ENCODE measurements at regions not wholly inside any gene's neighbourhood (a gene's known extent, or its start where the extent isn't known, plus 50 kb on each side); places are given as distances from the start of the nearest gene placed in this dataset.

DNA sequence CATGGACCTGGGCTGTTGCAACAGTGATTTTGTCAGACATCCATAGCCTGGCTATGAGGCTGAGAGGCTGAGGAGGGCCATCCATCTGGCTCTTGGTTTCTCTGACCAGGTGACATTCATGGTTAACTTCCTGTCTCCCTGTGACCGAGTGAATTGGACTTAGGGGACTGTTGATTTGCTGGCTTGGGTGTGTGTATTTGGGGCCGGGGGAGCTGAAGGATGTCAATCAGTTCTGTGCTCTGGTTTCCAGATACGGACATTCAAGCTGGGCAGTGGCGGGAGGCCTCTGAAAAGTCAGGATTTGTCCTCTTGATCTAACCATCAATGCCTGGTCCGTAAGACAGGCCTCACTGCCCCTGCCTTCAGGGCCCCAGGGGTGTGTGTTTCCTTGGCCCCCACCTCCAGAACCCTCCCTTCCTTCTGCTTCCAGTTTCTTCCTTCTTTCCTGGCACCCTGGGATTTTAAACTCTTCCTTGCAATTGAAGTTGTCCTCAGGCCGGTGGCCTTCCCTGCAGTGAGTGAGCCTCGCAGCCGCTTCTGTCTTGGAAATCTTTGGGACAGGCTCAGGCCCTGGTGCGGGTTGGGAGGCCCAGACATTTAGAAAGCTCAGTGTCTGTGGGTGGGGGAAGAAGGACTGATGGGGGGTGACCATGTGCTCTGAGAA lies 54.7 kb upstream of the HAAO start:
- no peak overlapping the region for H3K27ac Mint-ChIP-seq
- peaks cover 17% of the 10 kb centered on the region for H3K4me1 Mint-ChIP-seq (ENCODE audit: low read depth)
- no peaks in the 10 kb centered on the region for H3K9me3 Mint-ChIP-seq
- intact Hi-C loops (cut with micrococcal nuclease), result no loop called here
- H3K4me3 Mint-ChIP-seq, result no peak overlapping the region
- peaks cover 10% of the 10 kb centered on the region for H3K27me3 Mint-ChIP-seq
- no peaks in the 10 kb centered on the region for H3K36me3 Mint-ChIP-seq (ENCODE audit: low read depth)

DNA sequence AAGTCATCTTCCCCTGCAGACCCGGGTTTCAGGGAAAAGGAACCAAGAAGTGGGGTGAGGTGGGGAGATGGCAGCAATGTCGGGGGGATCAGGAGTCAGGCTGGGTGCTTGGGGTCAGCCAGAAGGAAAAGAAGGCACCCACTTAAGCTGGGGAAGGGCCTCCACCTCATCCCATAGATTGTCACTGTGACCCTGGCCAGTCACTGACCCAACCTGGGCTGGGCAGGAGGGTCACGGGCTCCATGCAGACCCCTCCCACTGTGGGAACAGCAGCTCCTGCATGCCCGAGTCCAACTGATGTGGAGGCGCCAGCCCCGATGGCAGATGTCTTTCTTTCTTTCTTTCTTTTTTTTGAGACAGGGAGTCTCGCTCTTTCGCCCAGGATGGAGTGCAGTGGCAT lies 53.6 kb upstream of the HAAO start:
- H3K9me3 Mint-ChIP-seq, result no peaks in the 10 kb centered on the region
- peaks cover 10% of the 10 kb centered on the region for H3K27me3 Mint-ChIP-seq
- no peak overlapping the region for H3K27ac Mint-ChIP-seq
- no peaks in the 10 kb centered on the region for H3K36me3 Mint-ChIP-seq (ENCODE audit: low read depth)
- intact Hi-C loops (cut with micrococcal nuclease), result no loop called here
- H3K4me1 Mint-ChIP-seq (ENCODE audit: low read depth), result peaks cover 23% of the 10 kb centered on the region
- no peak overlapping the region for H3K4me3 Mint-ChIP-seq

DNA sequence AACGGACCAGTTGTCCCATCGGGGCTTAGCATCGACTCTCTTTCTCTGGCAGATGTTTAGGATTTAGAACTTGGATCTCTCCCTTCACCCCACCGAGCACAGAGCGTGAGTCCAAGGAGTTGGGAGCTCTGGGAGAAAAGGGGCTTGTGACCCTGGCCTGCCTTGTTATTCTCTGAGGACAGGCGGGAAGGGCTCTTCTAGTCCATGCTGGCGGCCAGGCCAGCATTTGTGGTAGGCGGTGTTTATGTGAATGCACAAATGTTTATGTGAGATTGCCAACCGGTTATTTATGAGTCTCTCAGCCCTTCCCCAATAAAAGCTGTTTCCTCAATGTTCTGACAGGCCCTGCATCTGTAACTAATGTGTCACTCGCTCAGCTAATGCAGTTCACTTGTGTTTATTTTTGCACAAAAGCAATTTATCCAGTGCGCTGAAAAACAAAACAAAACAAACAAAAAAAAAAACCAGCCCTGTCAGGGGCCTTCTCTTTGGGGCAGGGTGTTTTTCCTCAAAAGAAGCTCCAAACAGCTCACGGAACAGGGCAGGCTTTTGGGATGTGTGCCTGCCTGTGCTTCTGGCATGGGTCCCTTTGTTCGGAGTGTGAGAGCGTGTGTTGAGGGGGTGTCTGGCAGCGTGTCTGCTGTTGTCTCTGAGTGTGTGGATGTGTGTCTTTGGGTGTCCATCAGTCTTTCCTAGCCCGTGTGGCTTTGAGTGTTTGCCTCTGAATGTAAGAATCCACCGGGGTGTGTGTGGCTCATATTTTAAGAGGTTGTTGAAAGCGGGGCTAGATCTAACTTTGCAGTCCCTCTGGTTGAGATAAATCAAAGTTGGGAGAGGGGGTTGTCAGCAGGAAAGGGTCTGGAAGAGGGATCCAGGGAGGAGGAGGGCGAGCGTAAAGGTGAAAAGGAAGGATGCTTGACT lies 52.8 kb upstream of the HAAO start:
- Mint-ChIP-seq H3K4me1 (ENCODE audit: low read depth) (peaks cover 23% of the 10 kb centered on the region), H3K4me3 (no peak overlapping the region), H3K36me3 (ENCODE audit: low read depth) (no peaks in the 10 kb centered on the region), H3K9me3 (no peaks in the 10 kb centered on the region), H3K27me3 (peaks cover 10% of the 10 kb centered on the region), H3K27ac (no peak overlapping the region)
- intact Hi-C loops (cut with micrococcal nuclease), result no loop called here

DNA sequence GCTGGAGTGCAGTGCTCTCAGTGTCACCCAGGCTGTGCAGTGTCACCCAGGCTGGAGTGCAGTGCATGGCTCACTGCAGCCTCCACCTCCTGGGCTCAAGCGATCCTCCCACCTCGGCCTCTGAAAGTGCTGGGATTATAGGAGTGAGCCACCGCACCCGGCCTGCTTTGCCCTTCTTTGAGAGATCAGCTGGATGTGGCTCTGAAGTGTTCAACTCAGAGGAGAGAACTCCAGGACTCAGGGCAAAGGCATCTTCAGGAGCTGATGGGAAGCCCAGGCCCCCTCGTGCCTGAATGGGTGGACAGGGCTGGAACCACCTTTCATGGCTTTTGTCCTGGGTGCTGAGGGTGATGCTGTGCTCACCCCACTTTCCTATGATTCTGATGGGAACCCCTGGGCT lies 52.0 kb upstream of the HAAO start:
- Mint-ChIP-seq H3K27me3 (peaks cover 10% of the 10 kb centered on the region), H3K4me1 (ENCODE audit: low read depth) (peaks cover 23% of the 10 kb centered on the region), H3K36me3 (ENCODE audit: low read depth) (no peaks in the 10 kb centered on the region), H3K4me3 (no peak overlapping the region), H3K9me3 (no peaks in the 10 kb centered on the region), H3K27ac (no peak overlapping the region)
- intact Hi-C loops (cut with micrococcal nuclease), result no loop called here

DNA sequence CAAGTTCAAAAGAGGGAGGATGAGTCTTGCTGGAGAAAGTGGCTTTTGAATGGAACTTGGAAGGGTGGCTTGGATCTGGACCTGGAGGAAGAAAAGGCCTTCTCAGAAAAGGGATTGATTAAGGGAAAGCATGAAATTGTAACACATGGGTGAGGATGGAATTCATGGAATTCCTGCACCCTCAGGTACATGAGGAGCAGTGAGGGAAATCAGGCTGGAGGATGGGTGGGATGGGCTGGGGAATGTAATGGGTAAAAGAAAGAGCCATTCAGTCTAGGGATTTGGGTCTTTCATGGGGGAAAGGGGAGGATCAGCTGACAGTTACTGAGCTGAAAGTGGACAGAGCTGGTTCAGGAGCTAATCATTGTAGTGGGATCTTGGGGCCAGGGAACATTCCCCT lies 51.2 kb upstream of the HAAO start:
- H3K4me1 Mint-ChIP-seq (ENCODE audit: low read depth), result peaks cover 23% of the 10 kb centered on the region
- no peaks in the 10 kb centered on the region for H3K36me3 Mint-ChIP-seq (ENCODE audit: low read depth)
- intact Hi-C loops (cut with micrococcal nuclease), result no loop called here
- H3K27me3 Mint-ChIP-seq, result peaks cover 10% of the 10 kb centered on the region
- no peak overlapping the region for H3K4me3 Mint-ChIP-seq
- no peaks in the 10 kb centered on the region for H3K9me3 Mint-ChIP-seq
- no peak overlapping the region for H3K27ac Mint-ChIP-seq

DNA sequence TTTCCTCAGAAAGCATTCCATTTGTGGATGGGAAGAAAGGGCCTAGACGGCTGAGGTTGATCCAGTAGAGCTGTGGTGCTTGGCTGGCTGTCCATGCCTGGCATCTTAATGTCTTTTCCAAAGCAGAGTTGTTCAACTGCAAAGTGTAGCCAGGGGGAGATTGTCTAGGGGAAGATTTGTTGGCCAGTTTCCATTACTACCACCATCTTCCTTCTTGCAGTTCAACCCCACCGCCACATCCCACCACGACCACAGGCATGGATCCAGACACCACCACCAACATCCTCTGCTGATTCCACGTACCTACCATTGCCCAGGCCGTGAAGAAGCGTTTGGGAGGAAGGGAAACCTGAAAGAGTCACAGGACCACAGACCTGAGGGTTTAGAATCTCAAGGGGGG lies 50.7 kb upstream of the HAAO start:
- intact Hi-C loops (cut with micrococcal nuclease), result no loop called here
- Mint-ChIP-seq H3K27ac (no peak overlapping the region), H3K9me3 (no peaks in the 10 kb centered on the region), H3K4me1 (ENCODE audit: low read depth) (peaks cover 23% of the 10 kb centered on the region), H3K4me3 (no peak overlapping the region), H3K36me3 (ENCODE audit: low read depth) (no peaks in the 10 kb centered on the region), H3K27me3 (peaks cover 10% of the 10 kb centered on the region)

DNA sequence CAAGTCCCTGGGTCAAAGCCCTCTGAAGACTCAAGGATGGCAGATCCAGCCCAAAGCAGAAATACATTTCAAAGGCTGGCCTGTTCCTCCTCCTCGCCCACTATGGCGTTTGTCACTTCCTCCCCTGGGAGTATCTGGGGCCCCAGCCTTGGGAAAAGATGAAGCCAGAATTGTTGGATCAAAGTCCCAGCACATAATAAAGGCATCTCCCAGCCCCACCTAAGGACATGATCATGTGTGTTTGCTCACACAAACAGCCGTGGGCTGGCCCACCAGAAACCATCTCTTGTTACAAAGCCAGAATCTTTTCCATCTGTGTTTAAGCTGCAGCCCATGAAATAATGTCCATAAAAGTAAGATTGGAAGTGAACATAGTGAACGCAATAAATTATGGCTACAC lies 50.1 kb upstream of the HAAO start:
- Mint-ChIP-seq H3K27me3 (peaks cover 10% of the 10 kb centered on the region), H3K36me3 (ENCODE audit: low read depth) (no peaks in the 10 kb centered on the region), H3K9me3 (no peaks in the 10 kb centered on the region), H3K4me1 (ENCODE audit: low read depth) (peaks cover 23% of the 10 kb centered on the region), H3K27ac (no peak overlapping the region), H3K4me3 (no peak overlapping the region)
- intact Hi-C loops (cut with micrococcal nuclease), result no loop called here
